GM21717 (cell line): ENCODE measurements at regions not wholly inside any gene's neighbourhood (a gene's known extent, or its start where the extent isn't known, plus 50 kb on each side); places are given as distances from the start of the nearest gene placed in this dataset.
"Not testable (repeated sequence)": the region's sequence is repeated elsewhere in the genome, so short reads cannot be mapped to it uniquely, and the experiment has no call there.

Source experiments
- ATAC-seq: cut with Tn5 transposase; IDR thresholded peaks from one replicate; pipeline ENCODE4 v1.9.1; 2021; ENCODE audit warnings: mild to moderate bottlenecking, moderate library complexity; ENCODE audit not compliant: unreplicated experiment

DNA sequence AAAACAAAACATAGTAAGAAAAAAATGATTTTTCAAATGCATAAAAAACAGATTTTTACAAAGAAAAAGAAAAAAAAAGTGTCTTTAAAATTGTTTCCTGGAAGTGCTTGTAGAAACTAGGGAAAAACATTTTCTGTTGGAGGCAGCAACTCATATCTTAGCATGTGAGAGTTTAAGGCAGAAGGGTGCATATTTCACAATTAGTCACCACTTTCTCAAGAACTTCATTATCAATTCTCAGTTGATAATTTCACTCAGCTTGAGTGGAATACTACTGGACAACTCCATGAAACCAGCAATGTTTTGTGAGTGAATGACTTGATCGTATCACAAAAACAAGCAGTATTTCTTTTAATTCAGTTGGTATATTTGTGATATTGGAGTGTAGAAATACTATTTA, 508.3 kb upstream of the DAB2 start:
- no peak for ATAC-seq

DNA sequence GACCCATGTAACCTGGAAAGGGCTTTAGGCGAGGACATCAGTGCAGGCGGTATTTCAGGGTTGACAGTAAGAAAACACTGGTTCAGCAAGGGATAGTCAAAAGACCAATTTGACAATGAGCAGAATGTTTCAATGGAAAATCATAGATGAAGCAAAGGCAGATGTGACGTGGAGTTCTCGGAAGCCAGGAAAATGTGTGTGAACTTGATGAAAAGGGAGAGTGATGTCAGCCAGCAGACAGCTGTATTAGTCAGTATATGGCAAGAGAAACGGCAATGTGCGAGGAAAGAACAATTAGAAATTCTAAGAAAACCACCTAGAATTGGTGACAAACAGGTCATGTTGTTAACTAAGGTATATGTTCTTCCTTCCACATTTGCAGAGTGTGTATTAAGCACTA, 503.9 kb upstream of the DAB2 start:
- no peak for ATAC-seq

DNA sequence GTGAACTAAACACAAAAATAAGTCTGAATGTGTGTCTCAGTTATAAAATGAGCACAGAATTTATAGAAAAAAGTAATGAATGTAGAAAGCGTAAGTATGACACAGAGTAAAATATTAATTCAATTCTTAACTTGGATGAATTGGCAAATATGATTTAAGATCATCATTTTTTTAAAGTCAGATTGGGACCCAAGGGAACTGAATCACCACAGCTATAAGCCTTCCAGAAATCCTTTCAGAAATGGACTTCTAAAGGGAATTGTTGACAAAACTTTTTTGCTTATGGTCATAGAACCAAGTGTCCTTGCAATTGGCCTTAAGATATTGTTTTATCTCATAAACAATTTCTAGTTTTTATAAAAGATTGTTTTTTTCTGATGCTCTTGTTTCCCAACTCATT, 495.1 kb upstream of the DAB2 start:
- no peak for ATAC-seq

DNA sequence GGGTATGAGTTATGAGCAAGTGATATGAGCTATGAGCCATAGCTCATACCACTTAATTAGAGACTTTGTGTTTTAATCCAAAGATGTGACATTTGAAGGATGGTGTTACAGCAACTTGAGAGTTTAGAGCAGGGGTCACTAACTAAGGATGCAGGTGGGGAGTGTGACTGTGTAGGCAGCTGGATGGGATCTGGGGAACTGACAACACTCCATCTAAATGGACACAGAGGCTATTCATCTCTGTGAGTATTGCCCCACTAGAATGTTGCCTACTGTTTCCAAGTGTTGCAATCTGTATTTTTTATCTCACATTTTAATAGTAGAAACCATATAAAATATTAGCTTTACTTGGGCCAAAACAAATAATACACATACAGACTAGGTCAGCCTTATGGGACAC, 488.1 kb upstream of the DAB2 start:
- ATAC-seq = no peak

DNA sequence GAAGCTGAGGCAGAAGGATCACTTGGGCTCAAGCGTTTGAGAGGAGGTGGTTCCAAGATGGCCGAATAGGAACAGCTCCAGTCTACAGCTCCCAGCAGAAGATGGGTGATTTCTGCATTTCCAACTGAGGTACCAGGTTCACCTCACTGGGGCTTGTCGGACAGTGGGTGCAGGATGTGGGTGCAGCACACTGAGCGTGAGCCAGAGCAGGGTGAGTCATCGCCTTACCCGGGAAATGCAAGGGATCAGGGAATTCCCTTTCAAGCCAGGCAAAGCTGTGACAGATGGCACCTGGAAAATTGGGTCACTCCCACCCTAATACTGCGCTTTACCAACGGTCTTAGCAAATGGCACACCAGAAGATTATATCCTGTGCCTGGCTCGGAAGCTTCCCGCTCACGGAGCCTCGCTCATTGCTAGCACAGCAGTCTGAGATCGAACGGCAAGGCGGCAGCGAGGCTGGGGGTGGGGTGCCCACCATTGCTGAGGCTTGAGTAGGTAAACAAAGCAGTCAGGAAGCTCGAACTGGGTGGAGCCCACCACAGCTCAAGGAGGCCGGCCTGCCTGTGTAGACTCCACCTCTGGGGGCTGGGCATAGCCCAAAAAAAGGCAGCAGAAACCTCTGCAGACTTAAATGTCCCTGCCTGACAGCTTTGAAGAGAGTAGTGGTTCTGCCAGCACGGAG, 482.6 kb upstream of the DAB2 start:
- not testable (repeated sequence) for ATAC-seq

DNA sequence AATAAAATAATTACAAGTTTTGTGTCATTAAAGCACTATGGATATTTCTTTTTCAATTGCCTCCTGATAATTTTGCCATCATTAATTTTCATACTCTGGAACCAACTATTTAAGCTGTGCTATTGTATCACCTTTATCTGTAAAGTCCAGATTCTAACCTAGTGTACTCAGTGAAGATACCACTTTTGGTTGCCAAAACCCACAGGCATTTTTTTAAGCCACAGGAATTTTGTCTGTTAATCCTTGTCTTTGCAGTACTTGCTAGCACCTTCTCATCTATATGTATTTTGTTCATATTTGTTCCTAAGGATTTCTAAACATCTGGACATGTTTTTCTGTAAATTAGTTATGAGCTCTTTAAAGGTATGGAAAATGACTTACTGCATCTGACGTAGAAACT, 481.4 kb upstream of the DAB2 start:
- no peak for ATAC-seq

DNA sequence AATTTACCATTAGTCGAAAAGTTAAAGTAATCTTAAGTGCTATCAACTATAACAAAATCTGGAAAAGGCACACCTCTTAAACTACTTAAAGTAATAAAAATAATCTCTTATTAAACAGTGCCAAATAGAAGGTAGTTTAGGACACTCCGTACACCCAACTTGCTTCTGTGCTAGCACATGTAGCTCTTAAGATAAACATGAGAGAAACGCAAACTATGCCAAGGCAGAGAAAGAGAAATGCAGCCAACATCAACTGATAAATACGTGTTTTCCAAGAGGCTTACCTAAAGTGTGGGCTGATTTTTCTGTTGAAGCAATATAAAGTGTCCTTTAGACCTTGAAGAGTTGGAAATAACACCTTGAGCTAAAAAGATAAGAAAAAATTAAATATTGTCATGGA, 480.6 kb upstream of the DAB2 start:
- ATAC-seq = no peak

DNA sequence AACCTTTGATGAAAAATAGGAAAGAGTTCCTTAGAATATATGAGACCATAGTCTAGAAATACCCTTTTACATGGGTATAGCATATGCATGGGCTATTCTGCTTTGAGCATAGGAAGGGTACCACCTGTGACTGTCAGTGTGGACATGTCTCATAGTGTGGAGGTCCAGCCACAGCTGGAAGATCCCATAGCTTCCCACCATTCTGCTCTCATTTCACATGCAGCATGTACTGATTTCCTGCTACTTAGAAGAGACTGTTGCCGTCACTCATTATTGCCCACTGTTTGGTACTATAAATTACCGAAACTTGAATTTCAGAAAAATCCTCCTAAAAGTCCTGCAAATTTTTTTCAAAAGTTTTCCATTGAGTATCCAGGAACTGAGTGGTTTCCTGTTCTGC, 477.8 kb upstream of the DAB2 start:
- ATAC-seq = no peak

DNA sequence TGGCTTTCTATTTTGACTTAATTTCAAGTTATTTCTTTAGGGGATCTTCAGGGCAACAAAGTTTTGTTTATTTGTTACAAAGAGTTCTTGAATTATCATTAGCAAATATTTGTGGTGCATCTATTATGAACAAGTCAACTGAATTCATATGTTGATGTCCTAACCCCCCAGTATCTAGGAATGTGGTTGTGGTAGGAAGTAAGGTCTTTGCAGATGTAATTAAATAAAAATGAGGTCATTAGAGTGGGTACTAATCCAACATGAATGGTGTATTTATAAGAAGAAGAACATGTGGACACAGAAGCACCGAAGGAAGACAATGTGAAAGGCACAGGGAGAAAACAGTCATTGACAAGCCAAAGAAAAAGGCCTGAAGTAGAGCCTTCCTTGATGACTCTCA, 474.0 kb upstream of the DAB2 start:
- no peak for ATAC-seq

DNA sequence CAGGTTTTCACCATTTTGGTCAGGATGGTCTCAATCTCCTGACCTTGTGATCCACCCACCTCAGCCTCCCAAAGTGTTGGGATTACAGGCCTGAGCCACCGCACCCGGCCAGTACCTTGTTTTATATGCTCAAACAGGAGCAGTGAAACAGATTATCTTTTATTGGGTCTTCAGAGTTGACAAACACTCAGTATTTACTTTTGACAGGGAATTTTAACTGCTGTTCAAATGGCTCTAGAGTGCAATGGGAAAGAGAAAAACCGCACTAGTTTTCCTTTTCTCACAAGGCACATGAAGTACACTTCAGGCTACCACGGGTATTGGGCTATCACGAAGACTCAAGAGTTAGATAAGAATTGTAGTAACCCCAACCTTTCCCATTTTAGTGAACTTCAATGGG, 471.9 kb upstream of the DAB2 start:
- no peak for ATAC-seq

DNA sequence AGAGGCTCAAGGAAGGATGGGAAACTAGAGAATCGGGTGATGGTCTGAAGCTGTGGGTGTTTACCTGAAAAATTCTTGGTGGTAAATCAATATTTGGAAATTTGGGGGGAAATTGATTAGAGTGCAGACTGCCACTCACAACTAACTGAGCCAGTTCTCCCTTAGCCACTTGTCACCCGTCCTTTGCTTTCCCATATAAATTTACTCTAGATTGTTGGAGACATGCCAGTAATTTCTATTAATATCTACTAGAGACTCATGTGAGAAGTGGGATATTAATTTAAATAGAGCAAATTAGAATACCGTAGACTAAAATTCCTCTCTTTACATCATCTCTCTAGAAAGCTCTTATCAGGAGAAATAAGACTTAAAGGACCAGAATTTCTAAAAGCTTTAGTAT, 471.3 kb upstream of the DAB2 start:
- ATAC-seq = no peak

DNA sequence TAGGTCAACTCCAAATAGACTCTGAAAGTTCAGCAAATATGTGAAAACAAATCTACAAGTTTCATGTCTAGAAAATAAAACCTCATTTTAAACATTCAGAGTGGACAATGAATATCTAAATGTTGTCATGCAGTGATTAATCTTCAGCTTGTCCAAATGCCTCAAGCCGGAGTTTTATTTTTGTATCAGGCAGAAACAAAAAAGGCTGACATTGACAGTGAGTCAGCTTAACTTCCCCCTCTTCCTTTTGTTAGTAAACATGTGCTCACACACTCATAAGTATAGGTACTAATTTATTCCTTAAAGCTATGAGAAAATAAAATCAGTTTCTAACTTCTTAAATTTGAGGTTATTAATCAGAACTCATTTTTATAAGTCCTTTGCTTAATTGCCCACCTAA, 467.9 kb upstream of the DAB2 start:
- ATAC-seq = no peak

DNA sequence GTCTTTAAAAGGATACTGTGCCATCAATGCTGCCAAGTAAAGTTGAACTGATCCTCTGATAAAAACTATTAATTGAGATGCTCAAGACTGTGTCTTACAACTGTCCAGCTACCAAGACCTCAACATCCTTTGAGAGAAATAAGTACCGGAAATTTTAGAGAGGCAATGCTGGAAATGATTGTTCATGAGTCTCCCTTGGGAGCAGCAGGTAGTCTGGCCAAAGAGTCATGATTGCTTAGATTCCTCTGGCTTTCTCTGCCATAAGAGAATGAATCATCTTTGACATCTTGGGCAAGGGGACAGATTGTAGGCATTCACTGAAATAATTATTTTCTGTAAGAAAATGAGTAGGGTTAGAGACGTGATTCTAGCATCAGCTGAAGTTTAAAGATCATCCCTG, 466.6 kb upstream of the DAB2 start:
- ATAC-seq = no peak

DNA sequence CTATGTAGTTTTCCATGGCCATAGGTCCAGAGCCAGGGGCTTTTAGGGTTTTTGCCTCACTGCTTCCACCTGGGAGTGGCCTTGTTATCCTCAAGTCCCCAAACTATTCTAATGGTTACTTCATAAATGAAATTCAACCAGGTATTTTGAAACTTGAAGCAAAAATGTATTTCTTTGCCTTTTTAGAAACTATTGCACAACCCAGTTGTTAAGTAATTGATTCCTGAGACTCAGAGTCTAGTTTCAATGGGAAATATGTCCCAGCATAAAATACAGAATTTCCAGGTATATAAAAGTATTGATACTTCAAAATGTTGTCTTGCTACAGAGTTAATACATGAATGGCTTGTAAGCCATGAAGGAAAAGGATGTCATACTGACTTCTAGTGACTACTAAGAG, 456.2 kb upstream of the DAB2 start:
- no peak for ATAC-seq

DNA sequence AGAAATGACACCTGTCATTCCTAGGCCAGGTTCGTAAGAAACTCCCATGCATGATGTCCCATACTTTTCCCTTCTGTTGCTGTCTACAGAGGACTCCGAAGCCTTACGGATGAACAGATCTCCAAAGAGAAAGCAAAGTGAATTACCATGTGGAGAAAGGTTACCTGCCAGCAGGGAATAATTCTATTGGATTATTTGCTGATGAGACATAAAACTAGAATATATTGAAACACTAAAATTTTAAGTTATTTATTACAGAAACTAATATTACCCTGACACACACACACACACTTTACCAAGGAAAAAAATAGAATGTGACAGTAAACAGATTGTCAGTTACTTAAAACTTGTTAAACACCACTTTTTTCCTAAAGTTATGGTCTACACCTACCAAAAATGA, 452.7 kb upstream of the DAB2 start:
- ATAC-seq = no peak

DNA sequence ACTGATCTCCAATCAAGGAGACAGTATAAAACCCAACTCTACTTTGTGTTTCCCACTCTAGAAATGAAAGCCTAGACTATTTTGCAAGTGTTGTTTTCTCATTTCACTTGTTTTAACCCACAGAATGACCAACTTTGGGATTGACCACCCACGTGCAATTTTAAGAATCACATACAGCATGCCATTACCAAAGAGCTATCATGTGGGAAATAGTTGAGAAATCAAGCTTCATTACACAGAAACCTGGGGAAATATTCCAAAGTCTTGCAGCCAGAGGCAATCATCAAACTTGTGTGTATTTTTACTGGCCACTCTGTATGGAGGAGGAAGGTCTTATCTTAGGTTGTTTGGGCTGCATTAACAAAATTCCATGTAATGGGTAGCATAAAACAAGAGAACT, 451.4 kb upstream of the DAB2 start:
- no peak for ATAC-seq

DNA sequence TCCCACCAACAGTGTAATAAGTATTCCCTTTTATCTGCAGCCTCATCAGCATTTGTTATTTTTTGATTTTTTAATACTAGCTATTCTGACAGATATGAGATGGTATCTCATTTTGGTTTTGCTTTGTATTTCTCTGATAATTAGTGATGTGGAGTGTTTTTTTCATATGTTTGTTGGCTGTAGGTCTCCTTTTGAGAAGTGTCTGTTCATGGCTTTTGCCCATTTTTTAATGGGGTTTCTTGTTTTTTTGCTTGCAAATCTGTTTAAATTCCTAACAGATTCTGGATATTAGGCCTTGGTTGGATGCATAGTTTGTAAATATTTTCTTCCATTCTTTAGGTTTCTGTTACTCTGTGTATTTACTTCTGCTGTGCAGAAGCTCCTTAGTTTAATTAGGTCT, 445.4 kb upstream of the DAB2 start:
- ATAC-seq = no peak

DNA sequence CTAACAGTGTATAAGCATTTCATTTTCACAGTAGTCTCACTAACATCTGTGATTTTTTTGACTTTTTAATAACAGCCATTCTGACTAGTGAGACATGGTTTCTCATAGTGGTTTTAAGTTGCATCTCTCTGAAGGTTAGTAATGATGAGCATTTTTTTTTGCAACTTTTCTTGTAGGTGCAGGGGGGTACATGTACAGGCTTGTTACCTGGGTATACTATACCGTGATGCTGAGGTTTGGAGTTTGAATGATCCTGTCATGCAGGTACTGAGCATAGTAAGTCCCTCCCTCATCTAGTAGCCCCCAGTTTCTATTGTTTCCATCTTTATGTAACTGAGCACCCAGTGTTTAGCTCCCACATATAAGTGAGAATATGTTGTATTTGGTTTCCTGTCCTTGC, 444.6 kb upstream of the DAB2 start:
- ATAC-seq = no peak

DNA sequence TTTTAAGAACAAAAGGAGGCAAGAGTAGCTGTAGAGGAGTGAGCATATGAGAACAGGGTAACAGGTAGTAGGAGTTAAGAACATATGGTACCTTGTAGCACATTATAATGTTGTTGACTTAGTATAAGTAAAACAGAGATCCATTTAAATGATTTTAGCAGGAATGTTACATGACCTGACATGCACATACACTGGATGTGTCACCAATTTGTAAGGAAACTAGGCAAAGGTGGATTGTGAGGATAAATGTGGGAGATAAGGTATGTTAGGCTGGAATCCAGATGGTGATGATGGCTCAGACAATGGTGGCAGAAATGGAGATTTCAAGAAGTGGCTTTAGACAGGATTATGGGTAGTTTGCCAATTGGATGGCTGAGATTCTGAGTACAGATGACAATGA, 443.1 kb upstream of the DAB2 start:
- no peak for ATAC-seq

DNA sequence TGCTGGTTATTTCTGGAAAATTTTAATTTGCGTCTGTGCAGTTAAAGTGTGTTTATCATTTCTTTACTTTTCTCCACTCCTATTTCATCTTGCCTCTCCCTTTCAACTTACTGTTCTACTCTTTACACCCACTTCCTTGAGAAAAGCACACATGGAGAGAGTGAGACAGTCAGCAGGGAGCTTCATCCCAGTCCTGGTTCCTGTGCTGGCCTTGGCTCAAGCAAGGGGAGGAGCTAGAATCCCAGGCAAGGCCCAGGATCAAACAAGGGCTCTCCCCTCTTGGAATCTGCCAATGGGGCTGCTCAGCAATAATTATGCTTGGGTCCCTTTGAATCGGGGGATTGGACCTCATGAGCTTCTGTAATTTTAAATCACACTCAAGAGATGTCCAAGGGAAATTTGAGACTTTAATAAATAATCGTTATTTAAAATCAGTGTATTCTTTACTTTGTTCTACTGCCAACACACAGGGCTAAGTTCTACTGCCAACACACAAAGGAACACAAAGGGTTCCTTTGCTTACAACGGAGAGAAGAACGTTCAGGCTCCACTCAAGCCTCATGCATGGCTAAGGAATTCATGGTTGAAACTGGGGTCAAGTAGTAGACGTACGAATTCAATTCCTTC, 439.3 kb upstream of the DAB2 start:
- no peak for ATAC-seq

DNA sequence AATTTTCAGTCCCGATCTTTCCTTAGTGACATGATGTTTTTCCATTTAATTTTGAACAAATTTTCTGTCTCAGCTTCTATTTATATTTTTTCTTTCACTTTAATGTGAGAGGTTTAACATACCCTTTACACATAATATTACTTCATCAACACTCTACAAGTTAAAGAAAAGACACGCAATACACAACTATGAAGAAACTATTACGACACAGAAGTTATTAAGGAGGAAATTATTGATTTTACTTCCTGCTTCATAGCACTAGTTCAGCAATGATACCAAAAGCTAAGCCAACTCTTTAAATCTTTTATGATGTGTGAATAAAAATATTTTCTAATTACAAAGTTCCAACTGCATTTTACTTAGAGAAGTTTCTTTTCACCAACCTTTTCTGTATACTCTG, 432.3 kb upstream of the DAB2 start:
- ATAC-seq = no peak

DNA sequence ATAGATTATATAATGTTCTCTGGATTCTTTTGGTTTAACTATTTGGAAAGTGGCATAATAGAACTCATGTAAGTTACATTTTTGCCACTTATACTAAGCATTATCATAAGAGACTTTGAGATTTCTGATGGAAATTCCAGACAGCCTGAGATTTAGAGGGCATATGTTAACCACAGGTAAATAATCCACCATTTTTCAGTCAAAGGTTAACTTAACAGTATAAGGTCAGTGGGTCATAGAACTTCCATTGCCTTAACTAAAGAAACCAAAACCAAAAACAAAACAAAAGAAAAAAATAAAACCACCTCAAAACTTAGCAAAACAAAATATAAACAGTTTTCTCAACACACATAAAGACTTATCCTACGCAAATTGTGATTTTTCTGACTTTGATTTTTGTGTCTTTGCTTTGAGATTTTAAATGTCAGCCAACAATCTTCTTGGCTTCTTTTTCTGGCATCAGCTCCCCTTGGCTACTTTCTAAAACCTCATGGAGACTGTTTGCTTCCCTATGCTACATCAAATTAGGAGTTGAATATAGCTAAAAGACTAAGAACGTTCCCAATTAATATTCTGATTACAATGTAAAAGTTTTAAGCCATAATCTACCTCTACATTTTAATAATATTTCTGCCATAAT, 430.1 kb upstream of the DAB2 start:
- ATAC-seq = no peak

DNA sequence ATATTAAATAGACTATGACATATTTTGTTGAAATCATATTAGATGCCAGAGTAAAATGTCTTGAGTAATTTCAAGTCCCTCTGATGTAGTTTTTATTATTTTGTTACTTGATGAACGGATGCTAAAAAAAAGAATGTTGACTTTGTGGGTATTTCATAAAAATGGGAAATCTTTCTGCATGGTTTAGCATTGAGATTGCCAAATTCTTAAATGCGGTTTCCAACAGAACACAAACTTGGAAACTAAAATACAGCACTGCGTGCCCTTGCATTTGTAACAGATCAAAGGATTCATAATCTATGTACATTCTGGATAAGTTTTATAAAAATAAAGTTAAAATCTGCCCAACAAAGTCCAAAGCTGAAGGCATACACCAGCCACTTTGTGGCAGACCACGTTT, 425.5 kb upstream of the DAB2 start:
- ATAC-seq = no peak
